BJ (cell line): ENCODE measurements at regions not wholly inside any gene's neighbourhood (a gene's known extent, or its start where the extent isn't known, plus 50 kb on each side); places are given as distances from the start of the nearest gene placed in this dataset.
"Not testable (repeated sequence)": the region's sequence is repeated elsewhere in the genome, so short reads cannot be mapped to it uniquely, and the experiment has no call there.

Source experiments
- CTCF ChIA-PET: fragments of 350-600 bp; formaldehyde crosslinking; extraction: SDS; loops from one replicate; lab custom pipeline; 2021; ENCODE audit warnings: antibody characterized with exemption, inconsistent platforms; lab: Yijun Ruan, JAX
- POLR2A ChIA-PET: fragments of 300-600 bp; sonication (Branson Sonifier 250); formaldehyde crosslinking; extraction: SDS; loops from one replicate; lab custom pipeline; 2021; ENCODE audit warnings: antibody characterized with exemption; lab: Charles Lee
- DNase-seq: peaks from one replicate; pipeline ENCODE4 v3.0.0-alpha.2; 2011; ENCODE audit warnings: low read depth
- H3K27me3 ChIP-seq: 2 replicates; pipeline ENCODE4 v1.6.0; 2011; ENCODE audit warnings: low read length; ENCODE audit not compliant: control insufficient read depth, insufficient read depth
- H3K36me3 ChIP-seq: 2 replicates; pipeline ENCODE4 v1.5.1; 2011; ENCODE audit warnings: low read length; ENCODE audit not compliant: control insufficient read depth, insufficient read depth
- H3K4me3 ChIP-seq: 2 replicates; pipeline ENCODE4 v1.5.1; 2011; ENCODE audit warnings: low read depth, mild to moderate bottlenecking, control low read depth, low read length
- CTCF ChIP-seq: IDR thresholded peaks from 2 replicates; pipeline ENCODE4 v1.5.1; 2011; ENCODE audit warnings: low read depth, mild to moderate bottlenecking, control low read depth, inconsistent platforms, low read length, moderate library complexity; ENCODE audit not compliant: insufficient read depth

DNA sequence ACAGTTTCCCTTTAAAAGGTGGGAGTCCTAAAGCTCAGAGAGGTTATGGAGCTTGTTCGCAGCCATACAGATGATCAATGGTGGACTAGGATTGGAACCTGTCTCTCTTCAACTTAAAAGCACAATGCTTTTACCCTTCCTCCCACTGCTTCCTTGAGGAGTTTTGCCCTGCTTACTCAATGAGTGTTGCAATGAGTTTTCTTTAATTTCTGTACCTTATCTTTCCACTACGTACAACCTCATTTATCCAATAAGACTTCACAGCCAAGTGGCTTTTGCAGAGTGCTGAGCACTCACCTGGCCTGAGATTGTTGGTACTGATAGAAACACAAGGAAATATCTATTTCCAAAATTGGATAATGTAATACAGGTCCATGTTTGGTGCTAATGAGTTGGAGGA is 64.7 kb upstream of the ANKRD55 start:
- ChIA-PET POLR2A (no interaction called here), CTCF (no interaction called here)
- Histone ChIP-seq H3K36me3 (no peaks in the 10 kb centered on the region), H3K27me3 (no peaks in the 10 kb centered on the region), H3K4me3 (no peak overlapping the region)
- no peak for DNase-seq
- TF ChIP-seq CTCF: no peak

GRCh38 chr5:56295311-56295710 is 62.2 kb upstream of the ANKRD55 start:
- CTCF ChIA-PET: interaction anchor here (1.5 kb wide), 1 partner anchor 9 kb away, joined by 5 read pairs; no protein-coding TSS in a partner anchor
- DNase-seq, H3K4me3 ChIP-seq, H3K36me3 ChIP-seq, H3K27me3 ChIP-seq, POLR2A ChIA-PET: not testable (repeated sequence)

- Histone ChIP-seq H3K27me3 (no peaks in the 10 kb centered on the region), H3K4me3 (no peak overlapping the region), H3K36me3 (no peaks in the 10 kb centered on the region)
- DNase-seq: no peak
- ChIA-PET POLR2A (no interaction called here), CTCF (interaction anchor here (0.6 kb wide), 1 partner anchor 95 kb away, joined by 3 read pairs; no protein-coding TSS in a partner anchor)
- TF ChIP-seq CTCF: no peak
These were observed 61.2 kb upstream of the ANKRD55 start for GRCh38 chr5:56294354-56294753.

DNA sequence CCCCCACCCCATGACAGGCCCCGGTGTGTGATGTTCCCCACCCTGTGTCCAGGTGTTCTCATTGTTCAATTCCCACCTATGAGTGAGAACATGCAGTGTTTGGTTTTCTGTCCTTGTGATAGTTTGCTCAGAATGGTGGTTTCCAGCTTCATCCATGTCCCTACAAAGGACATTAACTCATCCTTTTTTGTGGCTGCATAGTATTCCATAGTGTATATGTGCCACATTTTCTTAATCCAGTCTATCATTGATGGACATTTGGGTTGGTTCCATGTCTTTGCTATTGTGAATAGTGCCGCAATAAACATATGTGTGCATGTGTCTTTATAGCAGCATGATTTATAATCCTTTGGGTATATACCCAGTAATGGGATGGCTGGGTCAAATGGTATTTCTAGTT is 59.7 kb upstream of the ANKRD55 start:
- H3K36me3 ChIP-seq, H3K4me3 ChIP-seq, POLR2A ChIA-PET, DNase-seq, H3K27me3 ChIP-seq: not testable (repeated sequence)
- CTCF ChIA-PET: interaction anchor here (4.9 kb wide), 1 partner anchor 11 kb away, joined by 25 read pairs; no protein-coding TSS in a partner anchor

DNA sequence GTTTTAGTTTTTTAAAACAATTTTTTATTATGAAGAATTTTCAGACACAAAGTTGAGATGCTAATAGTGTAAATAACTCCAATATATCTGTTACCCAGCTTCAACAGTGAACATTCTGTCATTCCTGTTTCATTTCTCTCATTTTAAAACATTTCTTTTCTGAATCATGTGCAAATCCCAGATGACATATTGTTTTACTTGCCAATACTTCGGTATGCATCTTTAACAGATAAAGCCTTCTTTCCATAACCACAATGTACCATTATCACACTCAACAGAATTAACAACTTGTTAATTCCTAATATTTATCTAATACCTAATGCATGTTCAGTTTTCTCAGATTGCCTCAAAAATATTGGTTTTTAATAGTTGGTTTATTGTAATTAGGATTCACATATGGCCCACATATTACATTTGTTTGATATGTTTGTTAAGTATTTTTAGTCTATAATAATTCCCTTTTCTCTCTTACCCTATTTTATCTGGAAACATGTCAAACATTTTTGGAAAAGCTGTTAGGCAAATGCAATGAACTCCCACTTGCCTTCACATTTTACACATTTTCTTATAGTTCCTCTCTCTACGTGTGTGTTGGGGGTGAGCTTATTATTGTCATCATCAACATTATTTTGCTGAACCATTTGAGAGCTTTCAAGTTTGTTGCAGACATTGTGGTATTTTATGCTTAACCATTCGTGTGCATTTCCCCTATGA is 58.7 kb upstream of the ANKRD55 start:
- Histone ChIP-seq H3K4me3 (no peak overlapping the region), H3K27me3 (no peaks in the 10 kb centered on the region), H3K36me3 (no peaks in the 10 kb centered on the region)
- no peak for TF ChIP-seq CTCF
- CTCF ChIA-PET: interaction anchor here (0.9 to 4.9 kb wide), 2 partner anchors 12 to 547 kb away, joined by 3 to 25 read pairs; no protein-coding TSS in a partner anchor
- POLR2A ChIA-PET: no interaction called here
- no peak for DNase-seq

- CTCF ChIA-PET: interaction anchor here (0.9 to 4.9 kb wide), 2 partner anchors 13 to 547 kb away, joined by 3 to 25 read pairs; no protein-coding TSS in a partner anchor
These were observed 58.0 kb upstream of the ANKRD55 start for GRCh38 chr5:56291079-56291643.

More at GRCh38 chr5:56291079-56291643, 58.0 kb upstream of the ANKRD55 start:
- TF ChIP-seq CTCF: no peak
- no peak for DNase-seq
- H3K4me3 ChIP-seq: no peak overlapping the region
- no peaks in the 10 kb centered on the region for H3K27me3 ChIP-seq
- POLR2A ChIA-PET: no interaction called here
- no peaks in the 10 kb centered on the region for H3K36me3 ChIP-seq
